ENCODE measurements at regions not wholly inside any gene's neighbourhood (a gene's known extent, or its start where the extent isn't known, plus 50 kb on each side); places are given as distances from the start of the nearest gene placed in this dataset.

DNA sequence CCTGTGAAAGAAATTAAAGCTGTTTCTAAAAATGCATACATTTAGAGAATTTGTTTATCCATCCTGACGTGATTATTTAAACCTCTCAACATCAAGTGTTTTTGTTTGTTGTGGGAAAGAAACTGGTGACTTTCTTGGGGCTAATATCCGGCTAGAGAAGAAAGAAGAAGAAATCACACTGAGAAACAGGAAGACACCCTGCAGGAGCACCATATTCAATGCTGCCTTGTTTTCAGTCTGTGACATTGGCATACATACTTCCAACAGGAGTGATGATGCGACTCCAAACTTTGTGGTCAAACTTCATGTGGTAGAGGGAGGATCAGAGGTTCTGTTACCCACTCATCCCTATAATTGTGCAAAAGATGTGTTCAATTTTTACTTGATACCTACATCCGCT, 997.6 kb upstream of the CITED2 start:
- DNase-seq (ENCODE audit: low read depth, low spot score), result no peak
- H3K4me1 ChIP-seq (ENCODE audit: insufficient read depth, insufficient read length), result no peaks in the 10 kb centered on the region
- no peak overlapping the region for H3K4me3 ChIP-seq (ENCODE audit: insufficient read length, low read depth)
- peaks cover 6% of the 10 kb centered on the region; the same call in 1 of the 2 replicates for H3K9me3 ChIP-seq (ENCODE audit: insufficient read depth, low read length)
- H3K36me3 ChIP-seq (ENCODE audit: insufficient read depth, insufficient read length, low read length), result no peaks in the 10 kb centered on the region
- no peak overlapping the region for H3K9ac ChIP-seq (ENCODE audit: insufficient read length, low read depth)
- H3K27me3 ChIP-seq (ENCODE audit: insufficient read depth, insufficient read length), result no peaks in the 10 kb centered on the region
- no peak for TF ChIP-seq YY1 (IDR thresholded peaks at IDR 0.05; ENCODE audit: insufficient read depth, insufficient read length)
- TF ChIP-seq SUZ12 (IDR thresholded peaks at IDR 0.05; ENCODE audit: extremely low read depth, insufficient read depth, insufficient read length), result no peak
- no peak for TF ChIP-seq ZNF274 (IDR thresholded peaks at IDR 0.05; ENCODE audit: low read depth, low read length)

DNA sequence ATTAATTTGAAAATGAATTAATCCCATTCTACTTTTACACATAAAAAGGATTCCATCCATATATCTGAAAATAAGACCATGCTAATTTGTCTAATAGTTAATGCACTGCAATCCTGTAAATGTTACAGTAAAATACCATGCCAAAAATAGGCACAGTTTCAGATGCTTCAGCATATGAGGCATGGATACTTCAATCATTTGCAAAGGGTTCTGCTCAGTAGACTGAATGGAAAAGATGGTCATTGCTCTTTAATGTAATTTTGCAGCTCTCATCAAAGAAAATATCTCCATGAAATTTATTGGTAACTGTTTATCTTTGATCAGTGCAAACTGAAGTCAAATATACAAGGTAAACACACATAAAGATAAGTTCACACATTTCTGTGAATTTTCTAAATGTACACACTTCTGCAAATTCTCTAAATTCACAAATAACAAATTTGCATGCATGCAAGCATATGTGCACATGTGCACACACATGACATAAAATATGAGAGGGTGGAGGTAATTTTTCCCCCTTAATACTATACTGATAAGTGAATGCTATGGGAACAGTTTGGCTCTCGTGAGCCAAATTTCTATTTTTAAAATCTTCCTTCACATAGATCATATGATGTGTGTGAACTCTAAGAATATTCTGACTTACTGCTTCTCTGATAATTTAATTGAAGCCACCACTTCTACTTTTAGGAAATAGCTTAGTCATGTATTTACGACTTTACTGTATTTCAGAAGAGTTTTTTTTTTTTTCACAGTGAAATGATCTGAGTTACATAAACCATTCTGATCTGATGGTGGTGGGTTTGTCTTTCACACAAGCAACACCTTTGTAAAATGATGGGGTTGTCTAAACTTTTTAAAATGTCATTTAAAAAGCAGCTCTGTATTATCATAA, 996.8 kb upstream of the CITED2 start:
- Histone ChIP-seq H3K36me3 (ENCODE audit: insufficient read depth, insufficient read length, low read length) (no peaks in the 10 kb centered on the region), H3K4me3 (ENCODE audit: insufficient read length, low read depth) (no peak overlapping the region), H3K9ac (ENCODE audit: insufficient read length, low read depth) (no peak overlapping the region), H3K27me3 (ENCODE audit: insufficient read depth, insufficient read length) (no peaks in the 10 kb centered on the region), H3K4me1 (ENCODE audit: insufficient read depth, insufficient read length) (no peaks in the 10 kb centered on the region), H3K9me3 (ENCODE audit: insufficient read depth, low read length) (peaks cover 6% of the 10 kb centered on the region; the same call in 1 of the 2 replicates)
- DNase-seq (ENCODE audit: low read depth, low spot score), result no peak
- TF ChIP-seq YY1 (IDR thresholded peaks at IDR 0.05; ENCODE audit: insufficient read depth, insufficient read length), result no peak

DNA sequence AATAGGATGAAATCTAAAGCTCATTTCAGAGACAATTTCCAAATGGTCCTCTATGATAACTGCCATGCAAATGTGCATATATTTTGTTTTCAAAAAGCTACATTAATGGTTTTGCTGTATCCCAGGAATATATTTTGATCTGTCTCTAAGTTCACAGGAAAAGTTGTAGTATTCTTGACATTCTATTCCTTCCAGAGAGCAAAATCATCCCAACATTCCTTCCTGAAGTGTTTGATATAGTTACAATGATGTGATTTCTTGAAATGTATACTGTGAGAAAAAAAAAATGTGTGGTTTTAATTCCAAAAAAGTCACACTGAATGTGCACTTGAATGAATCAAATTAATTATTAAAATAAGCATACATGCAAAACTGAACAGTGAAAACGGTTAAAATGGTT, 996.0 kb upstream of the CITED2 start:
- TF ChIP-seq SUZ12 (IDR thresholded peaks at IDR 0.05; ENCODE audit: extremely low read depth, insufficient read depth, insufficient read length) (no peak), YY1 (IDR thresholded peaks at IDR 0.05; ENCODE audit: insufficient read depth, insufficient read length) (no peak), ZNF274 (IDR thresholded peaks at IDR 0.05; ENCODE audit: low read depth, low read length) (no peak)

DNA sequence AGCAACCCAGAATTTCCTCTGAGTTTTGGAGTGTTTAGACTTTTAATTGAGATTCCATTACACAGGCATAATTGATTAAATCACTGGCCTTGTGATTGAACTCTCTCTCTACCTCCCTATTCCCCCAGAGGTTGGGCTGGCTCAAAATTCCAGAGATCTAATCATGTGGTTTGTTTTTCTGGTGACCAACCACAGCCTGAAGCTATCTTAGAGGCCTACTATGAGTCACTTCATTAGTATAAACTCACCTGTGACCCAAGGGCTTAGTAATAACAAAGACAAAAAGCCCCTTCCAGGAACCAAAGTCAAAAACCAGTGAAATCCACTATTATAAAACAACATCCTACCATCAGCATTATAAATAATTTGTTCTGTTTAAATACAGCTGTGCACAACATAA, 992.5 kb upstream of the CITED2 start:
- no peaks in the 10 kb centered on the region for H3K27me3 ChIP-seq (ENCODE audit: insufficient read depth, insufficient read length)
- H3K9ac ChIP-seq (ENCODE audit: insufficient read length, low read depth), result no peak overlapping the region

More for the DNA sequence above, 996.0 kb upstream of the CITED2 start:
- Histone ChIP-seq H3K27me3 (ENCODE audit: insufficient read depth, insufficient read length) (no peaks in the 10 kb centered on the region), H3K4me1 (ENCODE audit: insufficient read depth, insufficient read length) (no peaks in the 10 kb centered on the region), H3K4me3 (ENCODE audit: insufficient read length, low read depth) (no peak overlapping the region), H3K9me3 (ENCODE audit: insufficient read depth, low read length) (peaks cover 9% of the 10 kb centered on the region; the same call in 1 of the 2 replicates), H3K9ac (ENCODE audit: insufficient read length, low read depth) (no peak overlapping the region), H3K36me3 (ENCODE audit: insufficient read depth, insufficient read length, low read length) (no peaks in the 10 kb centered on the region)
- no peak for DNase-seq (ENCODE audit: low read depth, low spot score)

DNA sequence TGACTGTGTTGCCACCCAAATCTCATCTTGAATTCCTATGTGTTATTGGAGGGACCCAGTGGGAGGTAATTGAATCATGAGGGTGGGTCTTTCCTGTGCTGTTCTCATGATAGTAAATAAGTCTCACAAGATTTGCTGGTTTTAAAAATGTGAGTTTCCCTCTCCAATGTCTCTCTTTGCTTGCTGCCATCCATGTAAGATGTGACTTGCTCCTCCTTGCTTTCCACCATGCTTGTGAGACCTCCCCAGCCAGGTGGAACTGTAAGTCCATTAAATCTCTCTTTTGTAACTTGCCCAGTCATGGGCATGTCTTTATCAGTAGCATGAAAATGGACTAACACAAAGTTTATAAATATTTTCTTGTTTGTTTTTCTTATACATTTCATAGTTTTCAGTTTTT, 990.5 kb upstream of the CITED2 start:
- H3K9ac ChIP-seq (ENCODE audit: insufficient read length, low read depth), result no peak overlapping the region
- no peak for DNase-seq (ENCODE audit: low read depth, low spot score)
- H3K36me3 ChIP-seq (ENCODE audit: insufficient read depth, insufficient read length, low read length), result no peaks in the 10 kb centered on the region
- no peaks in the 10 kb centered on the region for H3K4me1 ChIP-seq (ENCODE audit: insufficient read depth, insufficient read length)
- H3K4me3 ChIP-seq (ENCODE audit: insufficient read length, low read depth), result no peak overlapping the region
- TF ChIP-seq SUZ12 (IDR thresholded peaks at IDR 0.05; ENCODE audit: extremely low read depth, insufficient read depth, insufficient read length) (no peak), ZNF274 (IDR thresholded peaks at IDR 0.05; ENCODE audit: low read depth, low read length) (no peak), YY1 (IDR thresholded peaks at IDR 0.05; ENCODE audit: insufficient read depth, insufficient read length) (no peak)
- H3K27me3 ChIP-seq (ENCODE audit: insufficient read depth, insufficient read length), result no peaks in the 10 kb centered on the region
- peaks cover 23% of the 10 kb centered on the region for H3K9me3 ChIP-seq (ENCODE audit: insufficient read depth, low read length)

More for the DNA sequence above, 992.5 kb upstream of the CITED2 start:
- Histone ChIP-seq H3K9me3 (ENCODE audit: insufficient read depth, low read length) (peaks cover 23% of the 10 kb centered on the region), H3K36me3 (ENCODE audit: insufficient read depth, insufficient read length, low read length) (no peaks in the 10 kb centered on the region), H3K4me1 (ENCODE audit: insufficient read depth, insufficient read length) (no peaks in the 10 kb centered on the region), H3K4me3 (ENCODE audit: insufficient read length, low read depth) (no peak overlapping the region)
- TF ChIP-seq ZNF274 (IDR thresholded peaks at IDR 0.05; ENCODE audit: low read depth, low read length), result no peak
- TF ChIP-seq SUZ12 (IDR thresholded peaks at IDR 0.05; ENCODE audit: extremely low read depth, insufficient read depth, insufficient read length), result no peak
- no peak for TF ChIP-seq YY1 (IDR thresholded peaks at IDR 0.05; ENCODE audit: insufficient read depth, insufficient read length)
- no peak for DNase-seq (ENCODE audit: low read depth, low spot score)

DNA sequence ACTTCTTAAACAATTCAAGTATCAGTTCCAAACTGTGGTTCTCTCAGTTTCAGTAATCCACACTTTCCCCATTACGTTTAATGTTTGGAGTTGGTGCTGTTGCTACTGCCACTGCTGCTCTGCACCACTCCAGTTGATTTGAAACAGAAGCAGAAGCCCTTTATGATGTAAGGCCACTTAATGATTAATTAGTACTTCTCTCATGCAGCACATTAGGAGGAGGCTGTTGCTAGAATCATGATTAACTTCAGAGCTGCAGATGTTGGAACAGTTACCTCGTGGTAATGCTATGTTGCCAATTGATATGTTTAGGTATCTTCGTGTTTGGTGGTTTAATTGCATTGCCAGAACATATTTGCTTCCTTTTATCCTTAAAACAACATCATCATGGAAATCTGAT, 986.2 kb upstream of the CITED2 start:
- Histone ChIP-seq H3K9ac (ENCODE audit: insufficient read length, low read depth) (no peak overlapping the region), H3K27me3 (ENCODE audit: insufficient read depth, insufficient read length) (no peaks in the 10 kb centered on the region), H3K4me1 (ENCODE audit: insufficient read depth, insufficient read length) (no peaks in the 10 kb centered on the region), H3K36me3 (ENCODE audit: insufficient read depth, insufficient read length, low read length) (no peaks in the 10 kb centered on the region), H3K4me3 (ENCODE audit: insufficient read length, low read depth) (no peak overlapping the region), H3K9me3 (ENCODE audit: insufficient read depth, low read length) (peaks cover 22% of the 10 kb centered on the region)
- no peak for DNase-seq (ENCODE audit: low read depth, low spot score)
- no peak for TF ChIP-seq ZNF274 (IDR thresholded peaks at IDR 0.05; ENCODE audit: low read depth, low read length)
- TF ChIP-seq SUZ12 (IDR thresholded peaks at IDR 0.05; ENCODE audit: extremely low read depth, insufficient read depth, insufficient read length), result no peak
- no peak for TF ChIP-seq YY1 (IDR thresholded peaks at IDR 0.05; ENCODE audit: insufficient read depth, insufficient read length)

DNA sequence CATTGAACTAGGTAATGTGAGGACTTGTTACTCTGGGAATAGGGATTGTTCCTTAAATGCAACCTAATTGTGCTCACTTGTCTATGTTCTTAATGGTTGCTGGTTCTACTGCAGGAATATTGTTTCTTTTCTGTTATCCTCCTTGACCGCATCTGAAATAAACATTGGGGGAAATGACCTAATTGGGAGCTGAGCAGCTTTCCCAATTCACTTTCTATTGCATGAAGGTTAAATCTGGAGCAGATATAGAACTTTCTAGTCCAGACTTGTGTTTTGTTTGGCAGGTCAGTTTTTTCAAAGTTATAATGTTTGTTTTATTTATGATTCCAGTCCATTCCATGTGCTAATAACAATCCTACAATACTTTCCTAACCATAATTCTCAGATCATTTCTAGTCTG, 981.0 kb upstream of the CITED2 start:
- no peak for DNase-seq (ENCODE audit: low read depth, low spot score)
- H3K36me3 ChIP-seq (ENCODE audit: insufficient read depth, insufficient read length, low read length), result no peaks in the 10 kb centered on the region
- no peak overlapping the region for H3K9ac ChIP-seq (ENCODE audit: insufficient read length, low read depth)
- no peak for TF ChIP-seq SUZ12 (IDR thresholded peaks at IDR 0.05; ENCODE audit: extremely low read depth, insufficient read depth, insufficient read length)
- no peak for TF ChIP-seq ZNF274 (IDR thresholded peaks at IDR 0.05; ENCODE audit: low read depth, low read length)
- no peak for TF ChIP-seq YY1 (IDR thresholded peaks at IDR 0.05; ENCODE audit: insufficient read depth, insufficient read length)
- H3K4me3 ChIP-seq (ENCODE audit: insufficient read length, low read depth), result no peak overlapping the region
- H3K9me3 ChIP-seq (ENCODE audit: insufficient read depth, low read length), result no peaks in the 10 kb centered on the region
- no peaks in the 10 kb centered on the region for H3K27me3 ChIP-seq (ENCODE audit: insufficient read depth, insufficient read length)
- H3K4me1 ChIP-seq (ENCODE audit: insufficient read depth, insufficient read length), result no peaks in the 10 kb centered on the region
